ENCODE measurements at regions not wholly inside any gene's neighbourhood (a gene's known extent, or its start where the extent isn't known, plus 50 kb on each side); places are given as distances from the start of the nearest gene placed in this dataset.
"Not testable (repeated sequence)": the region's sequence is repeated elsewhere in the genome, so short reads cannot be mapped to it uniquely, and the experiment has no call there.

DNA sequence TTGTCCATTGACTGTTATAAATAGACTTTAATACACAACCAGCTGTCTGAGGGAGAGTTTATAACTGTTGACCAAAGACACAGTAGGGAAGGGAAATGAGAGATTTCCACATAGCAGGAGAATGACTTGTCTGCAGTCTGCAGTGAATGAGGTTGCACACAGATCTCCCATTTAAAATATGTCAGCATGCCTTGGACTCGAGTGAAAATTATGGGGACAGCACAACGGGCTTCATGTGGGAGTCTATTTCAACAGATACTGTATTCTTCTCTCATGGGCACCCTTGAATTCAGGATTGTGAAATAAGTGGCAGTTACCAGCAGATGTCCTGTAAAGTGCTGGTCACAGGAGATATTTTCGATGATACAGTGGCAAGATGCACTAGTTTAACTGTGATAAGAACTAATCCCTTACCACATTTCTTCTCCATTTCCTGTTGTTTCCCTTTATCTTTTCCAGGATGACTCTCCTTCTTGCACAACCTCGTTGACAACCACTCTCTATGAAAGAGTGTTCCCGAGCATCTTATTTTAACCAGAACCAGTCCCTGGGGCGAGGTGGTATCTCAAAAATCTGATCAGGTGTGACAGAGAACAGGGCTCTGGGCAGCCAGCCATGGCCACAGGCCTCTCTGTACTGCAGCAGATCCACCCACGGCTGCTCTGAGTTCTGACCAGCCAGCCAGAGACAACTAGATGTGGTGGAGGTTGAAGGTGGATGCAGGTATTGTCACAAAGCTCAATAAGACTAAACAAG lies 51.5 kb upstream of the MAP3K1 start:
- H3K27ac Mint-ChIP-seq, result no peak overlapping the region
- no peak overlapping the region for H3K4me3 Mint-ChIP-seq
- H3K36me3 Mint-ChIP-seq (ENCODE audit: low read depth), result no peaks in the 10 kb centered on the region
- H3K27me3 Mint-ChIP-seq, result no peaks in the 10 kb centered on the region
- peaks cover 5% of the 10 kb centered on the region for H3K4me1 Mint-ChIP-seq (ENCODE audit: low read depth)
- no peaks in the 10 kb centered on the region for H3K9me3 Mint-ChIP-seq
- no peak for DNase-seq

- Mint-ChIP-seq H3K9me3 (no peaks in the 10 kb centered on the region), H3K36me3 (ENCODE audit: low read depth) (no peaks in the 10 kb centered on the region), H3K4me3 (no peak overlapping the region), H3K4me1 (ENCODE audit: low read depth) (peaks cover 5% of the 10 kb centered on the region), H3K27ac (no peak overlapping the region), H3K27me3 (no peaks in the 10 kb centered on the region)
- no peak for DNase-seq
Observed at GRCh38 chr5:56763182-56763581, 52.2 kb upstream of the MAP3K1 start.

DNA sequence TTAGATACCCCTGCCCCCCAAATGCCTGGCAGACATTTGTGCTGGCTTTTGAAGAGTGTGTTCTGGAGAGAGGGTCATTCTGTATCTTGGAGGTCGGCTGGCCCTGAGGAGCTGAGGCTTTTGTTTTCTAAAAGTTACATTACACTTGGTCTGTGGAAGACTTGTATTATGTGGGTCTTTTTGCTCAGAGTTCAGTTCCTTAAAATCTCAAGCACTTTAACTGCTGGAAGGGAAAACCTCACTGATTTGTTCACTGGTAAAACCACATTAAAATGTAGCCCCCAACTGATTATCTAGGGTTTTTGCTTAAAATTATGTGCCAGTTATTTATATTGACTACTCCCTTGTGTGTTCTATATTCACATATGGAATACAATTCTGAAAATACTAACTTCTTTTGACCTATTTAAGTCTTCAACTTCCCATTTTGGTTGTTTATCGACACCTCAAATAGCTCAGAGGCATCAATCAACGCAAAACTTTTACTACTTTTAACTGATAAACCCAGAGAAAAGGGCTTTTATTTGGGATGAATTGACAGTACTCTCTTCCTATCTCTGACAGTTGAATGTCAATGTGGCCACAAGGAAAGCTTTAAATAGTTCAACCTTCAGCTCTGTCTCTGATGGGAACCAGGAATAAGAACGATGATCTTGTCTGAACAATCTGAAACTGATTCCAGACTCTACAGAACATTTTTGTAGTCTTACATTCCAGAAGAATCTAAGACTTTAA lies 54.0 kb upstream of the MAP3K1 start:
- H3K9me3 Mint-ChIP-seq, result no peaks in the 10 kb centered on the region
- DNase-seq, result no peak
- peaks cover 2% of the 10 kb centered on the region for H3K4me1 Mint-ChIP-seq (ENCODE audit: low read depth)
- H3K27me3 Mint-ChIP-seq, result no peaks in the 10 kb centered on the region
- H3K27ac Mint-ChIP-seq, result no peak overlapping the region
- H3K4me3 Mint-ChIP-seq, result no peak overlapping the region
- no peaks in the 10 kb centered on the region for H3K36me3 Mint-ChIP-seq (ENCODE audit: low read depth)

GRCh38 chr5:56760723-56761122 lies 54.6 kb upstream of the MAP3K1 start:
- Mint-ChIP-seq H3K4me1 (ENCODE audit: low read depth) (peaks cover 2% of the 10 kb centered on the region), H3K27ac (no peak overlapping the region), H3K9me3 (no peaks in the 10 kb centered on the region), H3K4me3 (no peak overlapping the region), H3K27me3 (no peaks in the 10 kb centered on the region), H3K36me3 (ENCODE audit: low read depth) (no peaks in the 10 kb centered on the region)
- DNase-seq, result no peak

DNA sequence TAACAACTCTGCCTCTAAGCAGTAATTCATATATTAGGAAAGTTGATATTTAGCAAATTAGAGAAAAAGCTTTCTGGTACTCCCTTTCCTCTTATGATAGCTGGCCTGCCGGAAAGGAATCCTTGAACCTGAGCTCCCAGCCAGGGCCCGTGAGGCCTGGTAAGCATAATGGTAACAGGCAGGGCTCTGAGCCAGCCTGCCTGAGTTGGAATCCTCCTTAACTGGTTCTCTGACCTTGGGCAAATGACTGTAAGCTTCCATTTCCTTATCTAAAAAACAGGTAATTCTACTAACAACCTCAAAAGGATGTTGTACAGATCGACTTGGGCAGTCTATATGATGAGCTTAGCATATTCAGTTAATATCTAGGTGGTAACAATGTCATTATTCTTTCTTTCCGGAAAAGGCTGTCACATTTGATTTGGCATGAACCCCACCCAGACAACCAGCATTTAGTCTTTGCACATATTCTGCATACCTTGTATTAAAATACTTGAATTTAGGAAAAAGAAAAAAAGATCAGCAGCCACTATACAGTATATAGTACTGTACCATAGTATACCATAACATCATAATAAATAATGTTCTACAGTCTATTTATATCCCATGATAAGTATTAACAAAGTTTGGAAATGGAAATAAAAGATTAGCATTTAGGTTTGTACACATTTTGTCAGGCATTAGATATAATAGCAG lies 55.7 kb upstream of the MAP3K1 start:
- no peak for DNase-seq

GRCh38 chr5:56757077-56757476 lies 58.3 kb upstream of the MAP3K1 start:
- DNase-seq, result no peak
- no peak overlapping the region for H3K4me3 Mint-ChIP-seq
- H3K27me3 Mint-ChIP-seq, result no peaks in the 10 kb centered on the region
- H3K27ac Mint-ChIP-seq, result no peak overlapping the region
- H3K9me3 Mint-ChIP-seq, result peaks cover 2% of the 10 kb centered on the region
- no peaks in the 10 kb centered on the region for H3K36me3 Mint-ChIP-seq (ENCODE audit: low read depth)
- peaks cover 2% of the 10 kb centered on the region for H3K4me1 Mint-ChIP-seq (ENCODE audit: low read depth)

More for the DNA sequence above, 55.7 kb upstream of the MAP3K1 start:
- H3K36me3 Mint-ChIP-seq (ENCODE audit: low read depth), result no peaks in the 10 kb centered on the region
- peaks cover 2% of the 10 kb centered on the region for H3K4me1 Mint-ChIP-seq (ENCODE audit: low read depth)
- no peak overlapping the region for H3K4me3 Mint-ChIP-seq
- H3K27ac Mint-ChIP-seq, result no peak overlapping the region
- H3K9me3 Mint-ChIP-seq, result no peaks in the 10 kb centered on the region
- H3K27me3 Mint-ChIP-seq, result no peaks in the 10 kb centered on the region

DNA sequence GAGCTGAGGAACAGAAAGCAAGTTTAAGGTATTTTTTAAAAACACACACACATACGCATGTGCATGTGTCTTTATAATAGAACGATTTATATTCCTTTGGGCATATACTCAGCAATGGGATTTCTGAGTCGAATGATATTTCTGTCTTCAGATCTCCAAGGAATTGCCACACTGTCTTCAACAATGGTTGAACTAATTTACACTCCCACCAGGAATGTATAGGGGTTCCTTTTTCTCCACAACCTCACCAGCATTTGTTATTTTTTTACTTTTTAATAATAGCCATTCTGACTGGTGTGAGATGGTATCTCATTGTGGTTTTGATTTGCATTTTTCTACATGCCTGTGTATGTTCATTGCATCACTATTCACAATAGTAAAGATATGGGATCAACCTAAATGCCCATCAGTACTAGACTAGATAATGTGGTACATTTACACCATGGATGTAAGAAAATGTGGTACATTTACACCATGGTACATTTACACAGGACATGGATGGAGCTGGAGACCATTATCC lies 60.3 kb upstream of the MAP3K1 start:
- Mint-ChIP-seq H3K27me3 (no peaks in the 10 kb centered on the region), H3K9me3 (peaks cover 7% of the 10 kb centered on the region), H3K36me3 (ENCODE audit: low read depth) (no peaks in the 10 kb centered on the region), H3K4me3 (no peak overlapping the region), H3K4me1 (ENCODE audit: low read depth) (peaks cover 2% of the 10 kb centered on the region), H3K27ac (no peak overlapping the region)
- DNase-seq, result no peak

GRCh38 chr5:56753588-56753987 lies 61.8 kb upstream of the MAP3K1 start:
- not testable (repeated sequence) for H3K4me3 Mint-ChIP-seq; H3K27ac Mint-ChIP-seq; H3K36me3 Mint-ChIP-seq (ENCODE audit: low read depth)

DNA sequence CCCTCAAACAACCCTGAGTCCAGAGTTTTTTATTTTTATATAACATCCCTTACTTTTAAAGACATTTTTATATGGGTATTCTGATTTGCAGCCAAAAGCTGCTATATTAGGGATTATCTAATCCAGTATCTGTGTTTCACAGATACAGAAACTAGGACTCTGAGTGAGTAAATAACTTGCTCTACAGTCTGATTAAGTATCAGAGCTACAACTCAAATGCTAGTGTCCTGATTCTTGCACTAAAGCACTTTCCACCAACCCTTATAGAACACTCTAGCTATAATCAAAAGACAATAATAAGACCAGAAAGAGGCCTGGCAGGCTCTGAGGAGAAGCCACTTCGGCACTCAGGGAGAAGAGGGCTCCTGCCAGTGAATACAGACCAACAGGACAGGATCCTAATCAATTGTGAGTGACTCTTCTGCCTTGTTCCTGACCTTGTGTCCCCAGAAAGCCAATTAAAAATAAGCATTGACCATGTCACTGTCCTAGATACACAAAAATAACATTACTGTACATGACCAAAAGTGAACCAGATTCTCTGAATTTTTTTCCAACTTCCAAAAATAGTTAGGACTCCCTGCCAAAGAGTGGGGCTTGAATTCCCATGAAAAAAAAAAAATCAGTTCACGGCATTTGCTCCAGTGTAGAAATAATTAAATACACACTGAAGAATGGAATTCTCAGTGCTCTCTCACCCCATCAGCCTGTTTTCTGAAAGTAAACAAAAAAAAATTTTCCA lies 63.6 kb upstream of the MAP3K1 start:
- no peak for DNase-seq
- peaks cover 7% of the 10 kb centered on the region for H3K9me3 Mint-ChIP-seq
- H3K36me3 Mint-ChIP-seq (ENCODE audit: low read depth), result no peaks in the 10 kb centered on the region
- H3K4me3 Mint-ChIP-seq, result no peak overlapping the region
- H3K4me1 Mint-ChIP-seq (ENCODE audit: low read depth), result no peaks in the 10 kb centered on the region
- H3K27ac Mint-ChIP-seq, result no peak overlapping the region
- no peaks in the 10 kb centered on the region for H3K27me3 Mint-ChIP-seq

More at GRCh38 chr5:56753588-56753987, 61.8 kb upstream of the MAP3K1 start:
- not testable (repeated sequence) for H3K27me3 Mint-ChIP-seq; DNase-seq; H3K4me1 Mint-ChIP-seq (ENCODE audit: low read depth); H3K9me3 Mint-ChIP-seq

DNA sequence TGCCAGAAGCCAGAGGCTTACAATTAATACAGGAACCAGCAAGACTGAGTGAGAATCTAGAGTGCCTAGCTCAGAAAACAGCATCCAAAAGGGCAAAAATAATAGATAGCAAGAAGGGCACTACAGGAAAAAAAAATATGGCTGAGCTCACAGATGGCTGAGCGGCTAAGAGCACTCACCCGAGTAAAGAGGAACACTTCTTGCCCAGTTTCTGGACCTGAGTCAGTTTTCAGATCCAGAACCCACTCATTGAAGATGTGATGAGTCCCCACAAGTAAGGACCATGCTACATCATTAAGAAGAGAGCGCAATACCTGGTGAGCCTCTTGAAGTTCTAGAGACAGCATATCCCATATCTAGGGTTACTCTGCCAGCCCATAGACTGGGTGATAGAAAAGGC lies 65.5 kb upstream of the MAP3K1 start:
- Mint-ChIP-seq H3K4me3 (no peak overlapping the region), H3K36me3 (ENCODE audit: low read depth) (no peaks in the 10 kb centered on the region), H3K27ac (no peak overlapping the region), H3K9me3 (peaks cover 7% of the 10 kb centered on the region), H3K27me3 (no peaks in the 10 kb centered on the region), H3K4me1 (ENCODE audit: low read depth) (no peaks in the 10 kb centered on the region)
- DNase-seq, result no peak

- H3K4me1 Mint-ChIP-seq (ENCODE audit: low read depth), result no peaks in the 10 kb centered on the region
- H3K27ac Mint-ChIP-seq, result no peak overlapping the region
- H3K27me3 Mint-ChIP-seq, result no peaks in the 10 kb centered on the region
- peaks cover 2% of the 10 kb centered on the region for H3K9me3 Mint-ChIP-seq
- DNase-seq, result no peak
- H3K36me3 Mint-ChIP-seq (ENCODE audit: low read depth), result no peaks in the 10 kb centered on the region
- no peak overlapping the region for H3K4me3 Mint-ChIP-seq
Observed at GRCh38 chr5:56746553-56747339, 68.6 kb upstream of the MAP3K1 start.

DNA sequence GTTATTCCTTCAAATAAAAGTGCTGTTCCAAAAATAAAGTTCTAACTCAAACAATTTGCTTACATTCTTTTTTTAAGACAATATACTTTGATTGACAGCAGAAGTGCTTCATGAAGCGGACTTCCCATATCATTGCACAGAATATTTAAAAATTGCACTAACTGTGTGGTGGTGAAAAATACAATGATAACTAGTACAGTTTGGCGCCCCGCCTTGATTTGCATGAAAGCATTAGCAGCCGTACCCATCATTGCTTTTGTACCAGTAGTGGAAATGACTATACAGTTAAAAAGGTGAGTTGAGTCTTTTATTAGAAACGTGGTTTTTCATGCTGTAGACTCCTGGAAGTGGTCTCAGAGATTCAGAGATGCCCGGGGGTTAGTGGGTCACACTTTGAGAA lies 69.5 kb upstream of the MAP3K1 start:
- DNase-seq, result no peak
- Mint-ChIP-seq H3K27me3 (no peaks in the 10 kb centered on the region), H3K27ac (no peak overlapping the region), H3K4me3 (no peak overlapping the region), H3K4me1 (ENCODE audit: low read depth) (no peaks in the 10 kb centered on the region), H3K9me3 (no peaks in the 10 kb centered on the region), H3K36me3 (ENCODE audit: low read depth) (no peaks in the 10 kb centered on the region)

DNA sequence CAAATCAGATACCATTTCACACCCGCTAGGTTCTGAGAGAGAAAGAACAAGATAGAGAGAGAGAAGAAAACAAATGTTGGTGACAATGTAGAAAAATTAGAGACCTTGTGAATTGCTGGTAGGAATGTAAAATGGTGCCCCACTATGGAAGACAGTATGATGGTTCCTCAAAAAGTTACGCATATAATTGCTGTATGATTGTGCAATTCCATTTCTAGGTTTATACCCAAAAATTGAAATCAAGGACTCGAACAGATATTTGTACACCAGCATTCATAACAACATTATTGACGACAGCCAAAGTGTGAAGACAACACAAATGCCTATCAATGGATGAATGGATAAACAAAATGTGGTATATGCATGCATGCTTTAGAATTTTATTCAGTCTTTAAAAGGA lies 74.5 kb upstream of the MAP3K1 start:
- H3K27ac Mint-ChIP-seq, result no peak overlapping the region
- DNase-seq, result no peak
- H3K27me3 Mint-ChIP-seq, result no peaks in the 10 kb centered on the region
- peaks cover 27% of the 10 kb centered on the region for H3K4me1 Mint-ChIP-seq (ENCODE audit: low read depth)
- no peaks in the 10 kb centered on the region for H3K36me3 Mint-ChIP-seq (ENCODE audit: low read depth)
- no peaks in the 10 kb centered on the region for H3K9me3 Mint-ChIP-seq
- no peak overlapping the region for H3K4me3 Mint-ChIP-seq

DNA sequence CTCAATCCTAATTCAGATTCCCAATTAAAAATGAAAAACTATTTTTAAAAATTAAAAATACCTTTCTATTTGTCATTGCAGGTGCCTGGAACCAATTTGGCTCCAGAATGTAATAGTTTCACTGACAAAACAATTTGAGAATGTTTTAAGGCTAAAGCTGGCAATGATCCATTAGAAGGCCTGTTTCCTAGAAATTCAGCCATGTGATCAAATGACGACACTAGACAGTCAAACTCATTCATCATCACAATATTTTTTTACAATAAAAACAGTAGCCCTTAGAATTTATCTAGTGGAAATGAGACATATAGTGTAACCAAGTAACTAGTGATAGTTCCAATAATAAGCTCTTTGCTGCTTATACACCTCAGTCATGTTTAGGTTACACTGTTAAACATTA lies 75.4 kb upstream of the MAP3K1 start:
- peaks cover 31% of the 10 kb centered on the region for H3K4me1 Mint-ChIP-seq (ENCODE audit: low read depth)
- no peaks in the 10 kb centered on the region for H3K36me3 Mint-ChIP-seq (ENCODE audit: low read depth)
- H3K27me3 Mint-ChIP-seq, result no peaks in the 10 kb centered on the region
- H3K27ac Mint-ChIP-seq, result no peak overlapping the region
- no peak for DNase-seq
- no peaks in the 10 kb centered on the region for H3K9me3 Mint-ChIP-seq
- H3K4me3 Mint-ChIP-seq, result no peak overlapping the region
